GM18861 (cell line): ENCODE measurements at regions not wholly inside any gene's neighbourhood (a gene's known extent, or its start where the extent isn't known, plus 50 kb on each side); places are given as distances from the start of the nearest gene placed in this dataset.
"Not testable (repeated sequence)": the region's sequence is repeated elsewhere in the genome, so short reads cannot be mapped to it uniquely, and the experiment has no call there.

Source experiments
- ATAC-seq: cut with Tn5 transposase; IDR thresholded peaks from one replicate; pipeline ENCODE4 v1.9.1; 2021; ENCODE audit not compliant: unreplicated experiment

- no peak for ATAC-seq
These were observed 192.2 kb downstream of the MCHR2 start for GRCh38 chr6:99801805-99802204.

GRCh38 chr6:99802396-99803031, 191.5 kb downstream of the MCHR2 start:
- no peak for ATAC-seq

GRCh38 chr6:99808992-99809391, 185.0 kb downstream of the MCHR2 start:
- ATAC-seq, result no peak

- ATAC-seq, result no peak
These were observed 183.7 kb downstream of the MCHR2 start for GRCh38 chr6:99810295-99810694.

GRCh38 chr6:99810942-99811620, 182.9 kb downstream of the MCHR2 start:
- ATAC-seq, result no peak

DNA sequence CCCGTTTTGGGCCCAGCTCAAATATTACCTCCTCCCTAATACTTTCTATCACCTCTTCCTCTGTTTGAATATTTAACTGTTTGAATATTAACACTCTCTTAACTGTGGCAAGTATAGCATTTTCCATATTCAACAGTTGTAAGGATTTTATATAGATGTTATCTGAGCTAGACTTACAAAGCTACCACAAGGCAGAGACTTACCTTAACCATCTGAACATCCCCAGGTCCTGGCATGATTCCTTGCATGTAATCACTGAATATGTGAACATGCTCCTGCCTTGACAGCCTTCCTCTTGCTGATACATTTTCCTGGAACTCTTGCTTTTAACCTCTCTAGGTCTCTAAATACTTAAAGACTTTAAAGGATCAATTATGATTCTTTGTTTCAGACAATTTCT, 182.4 kb downstream of the MCHR2 start:
- no peak for ATAC-seq

GRCh38 chr6:99813565-99813964, 180.5 kb downstream of the MCHR2 start:
- ATAC-seq, result no peak

DNA sequence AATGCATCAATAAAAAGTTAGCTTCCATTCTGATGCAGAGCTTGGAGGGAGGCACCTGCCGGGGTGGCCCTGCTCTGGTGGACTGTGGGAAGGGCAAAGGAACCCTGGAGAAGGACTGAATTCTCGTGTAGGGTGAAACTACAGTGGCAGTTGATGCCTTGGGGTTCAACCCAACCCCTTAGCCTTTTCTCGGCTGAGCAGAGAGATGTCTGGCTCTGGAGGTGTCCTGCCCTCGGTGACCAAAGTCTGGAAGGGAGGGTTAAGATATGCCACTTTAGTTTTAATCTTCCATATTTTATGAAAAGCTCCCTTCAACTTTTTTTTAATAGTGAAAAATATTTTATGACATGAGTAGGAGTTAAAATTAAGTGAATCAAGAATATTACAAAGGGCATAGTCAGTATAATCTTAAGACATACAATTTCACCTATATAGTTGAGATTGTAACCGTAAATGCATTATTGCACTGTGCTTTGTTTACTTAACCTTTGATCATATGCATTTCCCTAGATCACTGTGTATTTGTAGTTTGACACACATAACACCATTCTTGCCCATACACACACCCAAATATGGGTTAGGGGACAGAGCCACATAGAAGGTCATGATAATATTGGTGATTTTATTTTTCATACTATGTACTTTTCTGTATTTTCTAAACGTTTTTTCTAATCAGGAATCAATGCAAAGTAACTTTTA, 179.6 kb downstream of the MCHR2 start:
- no peak for ATAC-seq

GRCh38 chr6:99816795-99817194, 177.2 kb downstream of the MCHR2 start:
- no peak for ATAC-seq

DNA sequence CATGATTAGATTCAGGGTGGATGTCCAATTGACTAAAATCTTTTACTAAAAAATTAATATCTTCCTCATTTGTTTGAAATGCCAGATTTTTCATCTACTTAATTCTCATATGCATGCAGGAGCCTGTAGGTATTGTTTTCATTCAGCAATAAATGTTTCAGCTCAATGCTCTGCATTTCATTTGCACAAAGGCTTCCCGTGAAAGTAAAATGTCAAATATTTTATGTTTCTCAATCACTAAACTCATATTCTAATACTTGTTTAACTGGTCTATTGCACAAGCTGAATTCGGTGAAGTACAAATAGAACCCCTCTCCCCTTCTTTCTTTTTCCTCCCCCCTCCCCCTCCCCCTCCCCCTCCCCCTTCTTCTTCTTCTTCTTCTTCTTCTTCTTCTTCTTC, 175.9 kb downstream of the MCHR2 start:
- no peak for ATAC-seq

GRCh38 chr6:99819853-99820252, 174.2 kb downstream of the MCHR2 start:
- no peak for ATAC-seq

DNA sequence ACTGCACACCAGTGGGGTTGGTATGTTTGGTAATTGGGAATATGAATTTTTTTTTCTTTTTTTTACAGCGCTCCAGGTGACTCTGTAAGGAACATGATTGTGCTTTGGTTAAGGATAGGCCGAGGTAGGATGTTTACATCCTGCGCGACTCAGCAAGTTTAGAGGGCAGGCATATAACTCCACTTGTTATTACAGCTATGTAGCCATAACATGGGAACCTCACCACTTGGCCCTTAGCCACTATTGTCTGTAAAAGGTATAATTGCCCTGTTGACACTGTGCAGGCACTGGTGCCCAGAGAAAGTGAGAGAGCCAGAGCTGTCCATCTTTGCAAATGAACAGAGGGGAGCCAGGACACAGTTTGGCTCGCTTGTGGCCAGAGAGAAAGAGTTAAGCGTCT, 172.9 kb downstream of the MCHR2 start:
- ATAC-seq, result no peak

- ATAC-seq, result peak; percentile 84
These were observed 171.1 kb downstream of the MCHR2 start for GRCh38 chr6:99822741-99823512.

DNA sequence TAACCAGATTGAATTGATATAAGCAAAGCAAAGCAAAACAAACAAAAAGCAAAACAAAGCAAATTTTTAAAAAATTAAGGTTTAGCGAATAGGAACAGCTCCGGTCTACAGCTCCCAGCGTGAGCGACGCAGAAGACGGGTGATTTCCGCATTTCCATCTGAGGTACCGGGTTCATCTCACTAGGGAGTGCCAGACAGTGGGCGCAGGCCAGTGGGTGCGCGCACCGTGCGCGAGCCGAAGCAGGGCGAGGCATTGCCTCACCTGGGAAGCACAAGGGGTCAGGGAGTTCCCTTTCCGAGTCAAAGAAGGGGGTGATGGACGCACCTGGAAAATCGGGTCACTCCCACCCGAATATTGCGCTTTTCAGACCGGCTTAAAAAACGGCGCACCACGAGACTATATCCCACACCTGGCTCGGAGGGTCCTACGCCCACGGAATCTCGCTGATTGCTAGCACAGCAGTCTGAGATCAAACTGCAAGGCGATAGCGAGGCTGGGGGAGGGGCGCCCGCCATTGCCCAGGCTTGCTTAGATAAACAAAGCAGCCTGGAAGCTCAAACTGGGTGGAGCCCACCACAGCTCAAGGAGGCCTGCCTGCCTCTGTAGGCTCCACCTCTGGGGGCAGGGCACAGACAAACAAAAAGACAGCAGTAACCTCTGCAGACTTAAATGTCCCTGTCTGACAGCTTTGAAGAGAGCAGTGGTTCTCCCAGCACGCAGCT, 170.3 kb downstream of the MCHR2 start:
- ATAC-seq, result not testable (repeated sequence)

DNA sequence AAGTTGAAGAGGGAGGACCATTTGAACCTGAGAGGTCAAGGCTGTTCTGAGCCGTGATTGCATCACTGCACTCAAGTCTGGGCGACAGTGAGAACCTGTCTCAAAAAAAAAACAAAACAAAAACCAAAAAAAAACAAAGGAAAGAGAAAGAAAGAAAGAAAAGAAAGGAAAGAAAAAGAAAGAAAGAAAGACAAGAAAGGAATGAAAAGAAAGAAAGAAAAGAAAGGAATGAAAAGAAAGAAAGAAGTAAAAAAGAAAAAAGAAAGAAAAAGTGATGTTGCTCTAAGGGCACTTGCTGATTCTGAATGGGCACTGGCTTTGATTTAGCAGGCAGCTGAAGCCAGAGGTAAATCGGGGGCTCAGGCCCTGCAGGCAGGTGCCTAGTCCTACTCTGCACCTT, 161.0 kb downstream of the MCHR2 start:
- no peak for ATAC-seq

- no peak for ATAC-seq
These were observed 157.6 kb downstream of the MCHR2 start for GRCh38 chr6:99836471-99836870.

DNA sequence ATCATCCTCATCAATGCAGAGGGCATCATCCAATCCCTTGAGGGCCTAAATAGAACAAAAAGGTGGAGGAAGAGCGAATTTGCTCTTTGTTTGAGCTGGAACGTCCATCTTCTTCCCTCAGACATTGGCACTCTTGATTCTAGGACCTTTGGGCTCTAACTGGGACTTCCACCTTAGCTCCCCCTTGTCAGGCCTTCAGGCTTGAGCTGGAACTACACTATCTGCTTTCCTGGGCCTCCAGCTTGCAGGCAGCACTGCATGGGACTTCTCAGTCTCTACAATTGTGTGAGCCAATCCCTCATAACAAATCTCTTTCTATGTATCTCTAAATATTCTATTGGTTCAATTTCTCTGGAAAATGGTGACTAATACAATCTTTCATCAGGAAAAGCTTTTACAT, 155.4 kb downstream of the MCHR2 start:
- no peak for ATAC-seq

DNA sequence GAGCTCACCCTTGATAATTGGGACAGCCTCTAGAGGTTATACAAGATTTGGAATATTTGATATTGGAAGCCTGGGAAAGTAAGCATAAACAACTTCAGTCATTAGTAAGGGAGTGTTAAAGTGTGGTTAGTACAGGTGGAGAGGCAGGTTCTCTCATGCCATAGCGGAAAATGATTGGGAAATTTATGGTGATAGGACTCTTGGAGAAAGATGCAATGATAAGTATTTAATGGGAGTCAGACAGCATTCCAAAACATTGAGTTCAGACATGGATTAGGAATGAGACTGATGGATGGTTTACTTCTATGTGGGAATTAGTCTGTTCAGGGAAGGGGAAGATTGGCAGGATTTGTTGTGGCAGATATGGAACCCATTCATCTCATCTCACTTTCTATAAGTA, 152.7 kb downstream of the MCHR2 start:
- no peak for ATAC-seq

GRCh38 chr6:99846006-99846405, 148.0 kb downstream of the MCHR2 start:
- ATAC-seq, result no peak

- no peak for ATAC-seq
These were observed 143.2 kb downstream of the MCHR2 start for GRCh38 chr6:99850841-99851240.

DNA sequence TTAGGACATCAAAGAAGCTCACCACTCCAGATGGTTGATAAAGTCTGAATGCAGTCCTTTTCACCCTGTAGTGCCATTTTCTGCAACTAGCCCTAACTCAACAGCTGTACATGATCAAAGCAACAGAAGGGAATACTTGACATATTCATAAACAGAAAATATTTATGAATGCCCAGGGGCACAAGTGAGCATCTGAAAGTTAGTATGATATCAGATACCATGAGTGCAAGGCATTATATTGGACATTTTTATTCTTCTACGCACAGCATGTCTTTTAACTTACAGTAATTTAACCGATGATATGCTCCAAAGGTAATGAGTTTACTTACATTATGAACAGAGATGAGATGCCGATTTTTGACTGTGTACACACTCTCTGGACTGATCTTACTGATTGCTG, 142.0 kb downstream of the MCHR2 start:
- no peak for ATAC-seq
